Stimulated activated CD4-positive, alpha-beta T cell treated with anti-CD3 and anti-CD28 coated beads, Interleukin-2, amount 100 ng/mL, for 48 hours (primary cell): ENCODE measurements at regions not wholly inside any gene's neighbourhood (a gene's known extent, or its start where the extent isn't known, plus 50 kb on each side); places are given as distances from the start of the nearest gene placed in this dataset.

ENCODE experiments used
- DNase-seq, 2 donors: peaks; one replicate each; pipeline ENCODE4 v3.0.0-alpha.2; 2020

GRCh38 chr16:49127103-49127502, 154.5 kb downstream of the CBLN1 start:
- DNase-seq = no peak

GRCh38 chr16:49121636-49122035, 160.0 kb downstream of the CBLN1 start:
- DNase-seq = no peak

- no peak for DNase-seq
These were observed 161.0 kb downstream of the CBLN1 start for GRCh38 chr16:49120631-49121030.

- no peak for DNase-seq
These were observed 164.8 kb downstream of the CBLN1 start for GRCh38 chr16:49116873-49117272.

- DNase-seq = no peak
These were observed 165.7 kb downstream of the CBLN1 start for GRCh38 chr16:49115956-49116355.

GRCh38 chr16:49112754-49113153, 168.9 kb downstream of the CBLN1 start:
- no peak for DNase-seq

- no peak for DNase-seq
These were observed 170.3 kb downstream of the CBLN1 start for GRCh38 chr16:49111351-49111750.

- DNase-seq = no peak
These were observed 173.0 kb downstream of the CBLN1 start for GRCh38 chr16:49108611-49109010.

GRCh38 chr16:49103298-49103697, 178.3 kb downstream of the CBLN1 start:
- no peak for DNase-seq

GRCh38 chr16:49101997-49102396, 179.6 kb downstream of the CBLN1 start:
- DNase-seq = no peak

GRCh38 chr16:49100366-49100765, 181.3 kb downstream of the CBLN1 start:
- DNase-seq = no peak

- DNase-seq = no peak
These were observed 183.7 kb downstream of the CBLN1 start for GRCh38 chr16:49097964-49098363.

- no peak for DNase-seq
These were observed 185.3 kb downstream of the CBLN1 start for GRCh38 chr16:49096176-49096945.

GRCh38 chr16:49095539-49095938, 186.1 kb downstream of the CBLN1 start:
- no peak for DNase-seq

- DNase-seq = no peak
These were observed 187.2 kb downstream of the CBLN1 start for GRCh38 chr16:49094471-49094870.

- DNase-seq = no peak
These were observed 187.7 kb downstream of the CBLN1 start for GRCh38 chr16:49093939-49094338.

- no peak for DNase-seq
These were observed 188.9 kb downstream of the CBLN1 start for GRCh38 chr16:49092704-49093103.

- no peak for DNase-seq
These were observed 192.1 kb downstream of the CBLN1 start for GRCh38 chr16:49089533-49089932.

GRCh38 chr16:49089039-49089438, 192.6 kb downstream of the CBLN1 start:
- no peak for DNase-seq

GRCh38 chr16:49085686-49086085, 196.0 kb downstream of the CBLN1 start:
- DNase-seq = no peak

GRCh38 chr16:49084628-49085390, 196.8 kb downstream of the CBLN1 start:
- no peak for DNase-seq

GRCh38 chr16:49081554-49081953, 200.1 kb downstream of the CBLN1 start:
- no peak for DNase-seq

- DNase-seq = no peak
These were observed 200.6 kb downstream of the CBLN1 start for GRCh38 chr16:49081086-49081485.

- no peak for DNase-seq
These were observed 203.1 kb downstream of the CBLN1 start for GRCh38 chr16:49078571-49078970.
